Ishikawa (cell line): ENCODE measurements at regions not wholly inside any gene's neighbourhood (a gene's known extent, or its start where the extent isn't known, plus 50 kb on each side); places are given as distances from the start of the nearest gene placed in this dataset.

Experiments
- CEBPB ChIP-seq: IDR thresholded peaks from 2 replicates; pipeline ENCODE4 v1.6.1; 2012
- EGR1 ChIP-seq: IDR thresholded peaks from 2 replicates; pipeline ENCODE4 v1.6.1; 2012
- EP300 ChIP-seq: IDR thresholded peaks from 2 replicates; pipeline ENCODE4 v1.6.1; 2012; ENCODE audit warnings: borderline replicate concordance
- FOXM1 ChIP-seq: IDR thresholded peaks from 2 replicates; pipeline ENCODE4 v1.6.1; 2012; ENCODE audit warnings: low read depth, borderline replicate concordance
- TAF1 ChIP-seq: IDR thresholded peaks from 2 replicates; pipeline ENCODE4 v1.6.1; 2012; ENCODE audit warnings: low read depth, mild to moderate bottlenecking
- TCF12 ChIP-seq: IDR thresholded peaks from 2 replicates; pipeline ENCODE4 v1.6.1; 2012; ENCODE audit warnings: low read depth
- TEAD4 ChIP-seq: IDR thresholded peaks from 2 replicates; pipeline ENCODE4 v1.6.1; 2012
- YY1 ChIP-seq: IDR thresholded peaks from 2 replicates; pipeline ENCODE4 v1.6.1; 2012; ENCODE audit warnings: low read depth
- TF ChIP-seq, protein P1 (sequence below): IDR thresholded peaks from 2 replicates; pipeline ENCODE4 v1.6.1; 2012; ENCODE audit warnings: low read depth, mild to moderate bottlenecking
- TF ChIP-seq, protein P2 (sequence below): IDR thresholded peaks from 2 replicates; pipeline ENCODE4 v1.6.1; 2012

DNA sequence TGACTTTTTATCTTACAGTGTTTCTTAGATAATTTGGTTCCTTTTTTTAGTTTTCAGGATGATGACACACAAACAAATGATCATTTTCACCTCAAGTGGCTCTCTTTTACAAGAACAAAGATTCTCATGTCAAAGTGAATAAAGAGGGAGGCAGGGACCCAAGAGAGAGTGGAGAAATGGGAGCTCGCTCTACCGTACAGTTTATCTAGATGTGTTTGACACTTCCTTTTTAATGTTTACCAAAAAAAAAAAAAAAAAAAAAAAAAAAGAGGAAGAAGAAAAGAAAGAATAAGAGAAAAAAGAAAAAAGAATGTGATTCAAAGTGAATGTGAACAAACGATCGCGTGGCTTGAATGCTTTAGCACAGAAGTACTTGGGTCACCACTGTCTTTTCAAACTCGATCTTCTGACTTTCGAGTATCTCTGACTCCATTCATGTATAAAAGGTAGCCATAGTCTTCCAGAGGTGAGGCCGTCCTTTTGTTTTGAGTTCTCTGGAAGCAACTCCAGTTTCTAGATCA is 75.6 kb upstream of the GRXCR1 start:
- TF ChIP-seq EGR1, result no peak
- no peak for TF ChIP-seq TAF1
- TF ChIP-seq, protein P1, sequence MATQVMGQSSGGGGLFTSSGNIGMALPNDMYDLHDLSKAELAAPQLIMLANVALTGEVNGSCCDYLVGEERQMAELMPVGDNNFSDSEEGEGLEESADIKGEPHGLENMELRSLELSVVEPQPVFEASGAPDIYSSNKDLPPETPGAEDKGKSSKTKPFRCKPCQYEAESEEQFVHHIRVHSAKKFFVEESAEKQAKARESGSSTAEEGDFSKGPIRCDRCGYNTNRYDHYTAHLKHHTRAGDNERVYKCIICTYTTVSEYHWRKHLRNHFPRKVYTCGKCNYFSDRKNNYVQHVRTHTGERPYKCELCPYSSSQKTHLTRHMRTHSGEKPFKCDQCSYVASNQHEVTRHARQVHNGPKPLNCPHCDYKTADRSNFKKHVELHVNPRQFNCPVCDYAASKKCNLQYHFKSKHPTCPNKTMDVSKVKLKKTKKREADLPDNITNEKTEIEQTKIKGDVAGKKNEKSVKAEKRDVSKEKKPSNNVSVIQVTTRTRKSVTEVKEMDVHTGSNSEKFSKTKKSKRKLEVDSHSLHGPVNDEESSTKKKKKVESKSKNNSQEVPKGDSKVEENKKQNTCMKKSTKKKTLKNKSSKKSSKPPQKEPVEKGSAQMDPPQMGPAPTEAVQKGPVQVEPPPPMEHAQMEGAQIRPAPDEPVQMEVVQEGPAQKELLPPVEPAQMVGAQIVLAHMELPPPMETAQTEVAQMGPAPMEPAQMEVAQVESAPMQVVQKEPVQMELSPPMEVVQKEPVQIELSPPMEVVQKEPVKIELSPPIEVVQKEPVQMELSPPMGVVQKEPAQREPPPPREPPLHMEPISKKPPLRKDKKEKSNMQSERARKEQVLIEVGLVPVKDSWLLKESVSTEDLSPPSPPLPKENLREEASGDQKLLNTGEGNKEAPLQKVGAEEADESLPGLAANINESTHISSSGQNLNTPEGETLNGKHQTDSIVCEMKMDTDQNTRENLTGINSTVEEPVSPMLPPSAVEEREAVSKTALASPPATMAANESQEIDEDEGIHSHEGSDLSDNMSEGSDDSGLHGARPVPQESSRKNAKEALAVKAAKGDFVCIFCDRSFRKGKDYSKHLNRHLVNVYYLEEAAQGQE, result no peak
- TF ChIP-seq TEAD4, result no peak
- TF ChIP-seq, protein P2, sequence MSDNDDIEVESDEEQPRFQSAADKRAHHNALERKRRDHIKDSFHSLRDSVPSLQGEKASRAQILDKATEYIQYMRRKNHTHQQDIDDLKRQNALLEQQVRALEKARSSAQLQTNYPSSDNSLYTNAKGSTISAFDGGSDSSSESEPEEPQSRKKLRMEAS, result no peak
- no peak for TF ChIP-seq FOXM1
- TF ChIP-seq YY1, result no peak
- TF ChIP-seq EP300, result no peak
- no peak for TF ChIP-seq TCF12
- TF ChIP-seq CEBPB, result no peak
